Calu3 (cell line): ENCODE measurements at regions not wholly inside any gene's neighbourhood (a gene's known extent, or its start where the extent isn't known, plus 50 kb on each side); places are given as distances from the start of the nearest gene placed in this dataset.

Source experiments
- BruUV-seq: library from RNA; stranded (reverse); fragments of 400-500 nt; replicated peaks from 2 replicates; lab custom pipeline; 2021; lab: Mats Ljungman, UMichigan
- CTCF ChIA-PET: fragments of 300-600 bp; sonication (Branson Sonifier 250); formaldehyde crosslinking; loops from one replicate; lab custom pipeline; 2022; ENCODE audit warnings: antibody characterized with exemption; lab: Charles Lee
- DNase-seq: peaks from one replicate; pipeline ENCODE4 v3.0.0; 2022
- H3K27ac Mint-ChIP-seq: one replicate; pipeline ENCODE4 v1.8.0; 2022; ENCODE audit warnings: mixed read lengths; ENCODE audit not compliant: unreplicated experiment
- H3K27me3 Mint-ChIP-seq: one replicate; pipeline ENCODE4 v1.8.0; 2022; ENCODE audit warnings: mixed read lengths; ENCODE audit not compliant: unreplicated experiment
- H3K36me3 Mint-ChIP-seq: one replicate; pipeline ENCODE4 v1.8.0; 2022; ENCODE audit warnings: mild to moderate bottlenecking, moderate library complexity, mixed read lengths; ENCODE audit not compliant: insufficient read depth, unreplicated experiment
- H3K4me1 Mint-ChIP-seq: one replicate; pipeline ENCODE4 v1.8.0; 2022; ENCODE audit warnings: mild to moderate bottlenecking, low read depth, mixed read lengths; ENCODE audit not compliant: unreplicated experiment
- H3K4me3 Mint-ChIP-seq: one replicate; pipeline ENCODE4 v1.8.0; 2022; ENCODE audit warnings: mild to moderate bottlenecking, low read depth, moderate library complexity, mixed read lengths; ENCODE audit not compliant: unreplicated experiment
- H3K9me3 Mint-ChIP-seq: one replicate; pipeline ENCODE4 v1.8.0; 2022; ENCODE audit warnings: low read depth, mixed read lengths; ENCODE audit not compliant: unreplicated experiment
- CTCF ChIP-seq: fragments of 200-600 bp; IDR thresholded peaks from one replicate; pipeline ENCODE4 v1.8.0; 2022; ENCODE audit warnings: antibody characterized with exemption; ENCODE audit not compliant: unreplicated experiment
- intact Hi-C: fragments of 100-400 bp; cut with micrococcal nuclease; formaldehyde crosslinking; loops from one replicate; pipeline ENCODE4 v1.10.0; 2022; ENCODE audit not compliant: unreplicated experiment

DNA sequence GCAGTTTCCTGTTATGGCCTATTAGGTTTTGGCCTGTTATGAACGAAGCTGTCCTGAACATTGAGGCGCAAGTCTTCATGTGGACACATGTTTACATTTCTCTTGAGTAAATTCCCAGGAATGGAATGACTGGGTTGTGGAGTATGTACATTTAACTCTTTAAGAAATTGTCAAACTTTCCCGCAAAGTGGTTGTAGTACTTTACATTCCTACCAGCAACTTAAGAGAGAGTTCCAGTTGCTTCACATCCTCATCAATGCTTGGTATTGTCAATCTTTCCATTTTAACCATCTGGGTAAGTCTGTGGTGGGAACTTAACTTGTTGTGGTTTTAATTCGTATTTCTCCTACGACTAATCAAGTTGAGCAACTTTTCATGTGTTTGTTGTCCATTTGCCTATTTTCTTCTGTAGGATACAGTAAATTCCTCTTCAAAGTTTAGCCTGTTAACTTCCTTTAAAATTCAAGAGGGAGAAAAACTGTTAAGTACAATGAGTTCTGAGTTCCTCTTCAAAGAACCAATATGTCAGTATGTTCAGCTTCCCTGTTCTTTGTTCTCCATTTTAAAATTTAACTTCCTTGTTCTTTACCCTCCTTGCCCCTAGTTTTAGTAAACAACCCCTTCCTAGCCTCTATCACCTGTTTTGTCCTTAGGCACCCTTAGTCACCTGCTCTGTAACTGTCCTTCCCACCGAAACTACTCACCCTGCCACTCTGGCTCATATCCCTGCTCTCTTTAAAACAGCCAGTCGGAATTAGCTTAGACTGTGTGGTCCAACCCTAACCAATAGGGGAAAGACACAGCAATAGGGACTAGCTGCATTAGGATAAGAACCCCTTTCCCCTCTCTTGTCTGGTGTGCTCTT is 74.0 kb downstream of the FAM241B start:
- CTCF ChIA-PET: interaction anchor here (0.6 kb wide), 1 partner anchor 8 kb away, joined by 3 read pairs; no protein-coding TSS in a partner anchor
- Mint-ChIP-seq H3K9me3 (peaks cover 7% of the 10 kb centered on the region), H3K27ac (peak overlapping the region; percentile 76), H3K4me3 (no peak overlapping the region), H3K36me3 (no peaks in the 10 kb centered on the region), H3K4me1 (peaks cover 12% of the 10 kb centered on the region), H3K27me3 (peaks cover 58% of the 10 kb centered on the region)
- intact Hi-C loops: no loop called here
- DNase-seq: no peak
- no peak for TF ChIP-seq CTCF
- no TSS peak for BruUV-seq

DNA sequence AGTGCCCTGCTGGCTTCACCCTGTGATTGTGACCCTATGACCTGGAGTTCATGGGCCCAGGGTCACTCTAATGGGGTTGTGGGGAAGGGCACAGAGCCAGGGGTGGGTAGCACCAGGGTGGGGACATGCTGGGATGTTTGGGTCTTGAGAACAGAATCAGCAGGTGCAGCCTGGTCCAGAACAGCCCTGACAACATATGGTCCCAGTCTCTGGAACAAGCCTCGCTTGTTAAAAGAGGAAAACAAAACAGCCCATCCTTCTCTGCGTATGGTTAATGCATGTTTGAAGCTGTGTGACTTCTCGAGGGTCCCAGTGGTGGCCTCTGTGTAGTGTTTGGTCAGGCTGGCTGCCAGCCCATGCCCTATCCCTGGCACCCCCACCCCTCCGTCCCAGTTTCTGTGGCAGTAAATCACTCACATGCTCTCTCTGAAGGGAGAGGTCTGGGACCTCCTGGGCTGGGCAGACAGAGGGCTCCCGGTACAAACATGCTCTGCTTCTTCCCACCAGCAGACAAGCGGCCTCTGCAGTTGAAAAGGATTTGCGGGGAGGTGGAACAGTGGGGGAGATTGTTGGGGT is 79.4 kb downstream of the FAM241B start:
- H3K4me1 Mint-ChIP-seq: peaks cover 14% of the 10 kb centered on the region
- no peak overlapping the region for H3K27ac Mint-ChIP-seq
- H3K36me3 Mint-ChIP-seq: no peaks in the 10 kb centered on the region
- TF ChIP-seq CTCF: no peak
- no peak for DNase-seq
- intact Hi-C loops: no loop called here
- peaks cover 2% of the 10 kb centered on the region for H3K9me3 Mint-ChIP-seq
- no TSS peak for BruUV-seq
- no peak overlapping the region for H3K4me3 Mint-ChIP-seq
- CTCF ChIA-PET: interaction anchor here (1.3 kb wide), 1 partner anchor 65 kb away, joined by 6 read pairs; no protein-coding TSS in a partner anchor
- peaks cover 60% of the 10 kb centered on the region for H3K27me3 Mint-ChIP-seq

- TF ChIP-seq CTCF: no peak
- DNase-seq: no peak
- CTCF ChIA-PET: interaction anchor here (0.7 to 1.3 kb wide), 2 partner anchors 24 to 66 kb away, joined by 4 to 6 read pairs; no protein-coding TSS in a partner anchor
- Mint-ChIP-seq H3K27ac (no peak overlapping the region), H3K4me1 (peaks cover 11% of the 10 kb centered on the region), H3K27me3 (peaks cover 60% of the 10 kb centered on the region), H3K36me3 (no peaks in the 10 kb centered on the region), H3K9me3 (no peaks in the 10 kb centered on the region), H3K4me3 (no peak overlapping the region)
- no TSS peak for BruUV-seq
- intact Hi-C loops: no loop called here
Observed at GRCh38 chr10:69710008-69710888, 80.2 kb downstream of the FAM241B start.

DNA sequence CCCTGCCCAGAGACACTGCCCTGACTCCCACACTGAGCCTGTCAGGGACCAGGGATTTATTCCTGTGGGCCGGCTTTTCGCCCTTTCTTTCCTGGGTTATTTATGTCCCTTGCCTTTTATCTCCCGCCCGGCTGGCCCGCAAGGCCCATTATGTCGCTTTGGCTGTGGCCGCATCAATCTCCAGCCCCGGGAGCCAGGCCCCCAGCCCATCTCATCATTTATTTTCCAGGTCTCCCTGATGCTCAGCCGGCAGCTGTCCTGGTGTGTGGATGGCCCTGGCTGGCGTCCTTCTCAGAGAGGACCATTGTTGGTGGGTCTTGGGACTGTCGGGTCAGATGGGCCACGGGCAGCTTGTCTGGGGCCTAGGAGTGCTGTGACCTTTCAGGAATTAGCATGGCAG is 82.3 kb downstream of the FAM241B start:
- CTCF ChIA-PET: interaction anchor here (0.7 kb wide), 1 partner anchor 9 kb away, joined by 3 read pairs; no protein-coding TSS in a partner anchor
- no peak for DNase-seq
- no peak overlapping the region for H3K27ac Mint-ChIP-seq
- no TSS peak for BruUV-seq
- H3K4me3 Mint-ChIP-seq: no peak overlapping the region
- peaks cover 49% of the 10 kb centered on the region for H3K27me3 Mint-ChIP-seq
- TF ChIP-seq CTCF: no peak
- H3K4me1 Mint-ChIP-seq: peaks cover 11% of the 10 kb centered on the region
- H3K36me3 Mint-ChIP-seq: no peaks in the 10 kb centered on the region
- H3K9me3 Mint-ChIP-seq: no peaks in the 10 kb centered on the region
- intact Hi-C loops: no loop called here
